ENCODE measurements at regions not wholly inside any gene's neighbourhood (a gene's known extent, or its start where the extent isn't known, plus 50 kb on each side); places are given as distances from the start of the nearest gene placed in this dataset.

DNA sequence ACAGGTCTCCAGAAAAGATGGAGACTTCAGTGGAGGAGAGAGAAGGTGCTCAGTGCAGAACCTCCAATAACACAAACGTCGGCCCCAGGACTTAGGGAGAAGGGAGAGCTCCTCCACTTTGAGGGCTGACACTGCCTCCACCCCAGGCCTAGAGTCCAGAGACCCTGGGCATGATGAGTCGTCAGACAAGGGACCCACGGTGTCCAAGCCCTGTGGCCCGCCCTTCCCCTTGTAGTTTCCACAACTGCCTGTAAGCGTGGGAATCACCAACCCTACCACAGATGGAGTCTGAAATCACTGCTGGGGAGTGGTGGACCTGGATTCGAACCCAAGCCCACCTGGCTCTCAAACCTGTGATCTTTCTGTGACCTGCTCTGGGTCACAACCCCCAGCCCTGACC lies 281.1 kb downstream of the NPHP4 start:
- TF ChIP-seq, protein P1, sequence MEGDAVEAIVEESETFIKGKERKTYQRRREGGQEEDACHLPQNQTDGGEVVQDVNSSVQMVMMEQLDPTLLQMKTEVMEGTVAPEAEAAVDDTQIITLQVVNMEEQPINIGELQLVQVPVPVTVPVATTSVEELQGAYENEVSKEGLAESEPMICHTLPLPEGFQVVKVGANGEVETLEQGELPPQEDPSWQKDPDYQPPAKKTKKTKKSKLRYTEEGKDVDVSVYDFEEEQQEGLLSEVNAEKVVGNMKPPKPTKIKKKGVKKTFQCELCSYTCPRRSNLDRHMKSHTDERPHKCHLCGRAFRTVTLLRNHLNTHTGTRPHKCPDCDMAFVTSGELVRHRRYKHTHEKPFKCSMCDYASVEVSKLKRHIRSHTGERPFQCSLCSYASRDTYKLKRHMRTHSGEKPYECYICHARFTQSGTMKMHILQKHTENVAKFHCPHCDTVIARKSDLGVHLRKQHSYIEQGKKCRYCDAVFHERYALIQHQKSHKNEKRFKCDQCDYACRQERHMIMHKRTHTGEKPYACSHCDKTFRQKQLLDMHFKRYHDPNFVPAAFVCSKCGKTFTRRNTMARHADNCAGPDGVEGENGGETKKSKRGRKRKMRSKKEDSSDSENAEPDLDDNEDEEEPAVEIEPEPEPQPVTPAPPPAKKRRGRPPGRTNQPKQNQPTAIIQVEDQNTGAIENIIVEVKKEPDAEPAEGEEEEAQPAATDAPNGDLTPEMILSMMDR (IDR thresholded peaks at IDR 0.05) = no peak
- TF ChIP-seq POLR2A (IDR thresholded peaks at IDR 0.05) = no peak

Measured in body of pancreas (tissue), 4 donors.